Endodermal cell (in vitro differentiated cells): ENCODE measurements at regions not wholly inside any gene's neighbourhood (a gene's known extent, or its start where the extent isn't known, plus 50 kb on each side); places are given as distances from the start of the nearest gene placed in this dataset.

Experiments used
- DNase-seq: peaks from one replicate; pipeline ENCODE4 v3.0.0-alpha.2; 2017
- H3K27ac ChIP-seq: 2 replicates; pipeline ENCODE4 v1.5.1; 2013; ENCODE audit warnings: mild to moderate bottlenecking, low read depth, low read length, moderate library complexity
- H3K27me3 ChIP-seq: 2 replicates; pipeline ENCODE4 v1.6.1; 2013; ENCODE audit warnings: mild to moderate bottlenecking, low read length, moderate library complexity; ENCODE audit not compliant: insufficient read depth, control insufficient read depth, poor library complexity, severe bottlenecking
- H3K36me3 ChIP-seq: 2 replicates; pipeline ENCODE4 v1.7.0; 2013; ENCODE audit warnings: mild to moderate bottlenecking, low read length, moderate library complexity; ENCODE audit not compliant: control insufficient read depth, insufficient read depth
- H3K4me1 ChIP-seq: one replicate; pipeline ENCODE4 v1.7.0; 2013; ENCODE audit warnings: low read length; ENCODE audit not compliant: control insufficient read depth, insufficient read depth
- H3K4me3 ChIP-seq: 2 replicates; pipeline ENCODE4 v1.5.1; 2013; ENCODE audit warnings: mild to moderate bottlenecking, low read length, moderate library complexity
- H3K9ac ChIP-seq: 2 replicates; pipeline ENCODE4 v1.6.1; 2013; ENCODE audit warnings: mild to moderate bottlenecking, low read length, moderate library complexity; ENCODE audit not compliant: poor library complexity, severe bottlenecking; ENCODE audit errors: extremely low read depth
- H3K9me3 ChIP-seq: 2 replicates; pipeline ENCODE4 v1.6.1; 2013; ENCODE audit warnings: mild to moderate bottlenecking, low read length, moderate library complexity; ENCODE audit not compliant: control insufficient read depth
- H3K27ac Mint-ChIP-seq: 2 replicates; pipeline ENCODE4 v1.8.0; 2020; ENCODE audit warnings: mixed read lengths
- H3K27me3 Mint-ChIP-seq: 2 replicates; pipeline ENCODE4 v1.8.0; 2021; ENCODE audit warnings: mild to moderate bottlenecking, mixed read lengths; ENCODE audit not compliant: insufficient read depth
- H3K36me3 Mint-ChIP-seq: 2 replicates; pipeline ENCODE4 v1.8.0; 2020; ENCODE audit warnings: low read depth, mixed read lengths
- H3K4me1 Mint-ChIP-seq: 2 replicates; pipeline ENCODE4 v1.8.0; 2020; ENCODE audit warnings: mixed read lengths
- H3K4me3 Mint-ChIP-seq: 2 replicates; pipeline ENCODE4 v1.8.0; 2020; ENCODE audit warnings: mild to moderate bottlenecking, moderate library complexity, mixed read lengths
- H3K9me3 Mint-ChIP-seq: 2 replicates; pipeline ENCODE4 v1.8.0; 2020; ENCODE audit warnings: mild to moderate bottlenecking, mixed read lengths
- CTCF ChIP-seq: fragments of 200-600 bp; sonication (generic); conservative IDR thresholded peaks from 2 replicates; pipeline ENCODE4 v1.5.0; 2021; ENCODE audit warnings: antibody characterized with exemption, mild to moderate bottlenecking
- WGBS, 2 experiments: methylation state at CpG; one replicate each; pipeline versions ENCODE4 v1.1.5 to v1.1.7; 2013; ENCODE audit warnings: missing lambda C conversion rate in 2 of 2, mixed read lengths in 1 of 2; ENCODE audit not compliant: insufficient coverage in 1 of 2, insufficient read length in 1 of 2; 5-methylcytosine and 5-hydroxymethylcytosine counted together

- Mint-ChIP-seq H3K9me3 (peaks cover 24% of the 10 kb centered on the region), H3K27me3 (no peaks in the 10 kb centered on the region), H3K4me1 (no peaks in the 10 kb centered on the region), H3K4me3 (no peak overlapping the region), H3K27ac (no peak overlapping the region), H3K36me3 (peaks cover 2% of the 10 kb centered on the region)
- H3K4me1 ChIP-seq, result no peaks in the 10 kb centered on the region
- no peaks in the 10 kb centered on the region for H3K27me3 ChIP-seq
- H3K9me3 ChIP-seq, result peaks cover 15% of the 10 kb centered on the region
- H3K27ac ChIP-seq, result no peak overlapping the region
- no peak for DNase-seq
- H3K36me3 ChIP-seq, result no peaks in the 10 kb centered on the region
- WGBS, 2 experiments, result 88 to 95% methylated on average over 4 to 8 of the region's 8 CpGs
- H3K4me3 ChIP-seq, result no peak overlapping the region
- TF ChIP-seq CTCF, result no peak
- no peak overlapping the region for H3K9ac ChIP-seq
Measured at GRCh38 chr2:5145053-5145452, 547.1 kb upstream of the SOX11 start.

- Histone ChIP-seq H3K9ac (no peak overlapping the region), H3K36me3 (no peaks in the 10 kb centered on the region), H3K4me3 (no peak overlapping the region), H3K27me3 (no peaks in the 10 kb centered on the region), H3K27ac (no peak overlapping the region), H3K4me1 (no peaks in the 10 kb centered on the region), H3K9me3 (peaks cover 15% of the 10 kb centered on the region)
- Mint-ChIP-seq H3K36me3 (peaks cover 2% of the 10 kb centered on the region), H3K27ac (no peak overlapping the region), H3K27me3 (no peaks in the 10 kb centered on the region), H3K9me3 (peaks cover 24% of the 10 kb centered on the region), H3K4me3 (no peak overlapping the region), H3K4me1 (no peaks in the 10 kb centered on the region)
- TF ChIP-seq CTCF, result no peak
- WGBS, 2 experiments, result 95 to 100% methylated on average over 3 to 4 of the region's 4 CpGs
- no peak for DNase-seq
Measured at GRCh38 chr2:5145801-5146200, 546.4 kb upstream of the SOX11 start.

GRCh38 chr2:5148392-5149085, 543.6 kb upstream of the SOX11 start:
- H3K27me3 ChIP-seq, result no peaks in the 10 kb centered on the region
- H3K9ac ChIP-seq, result no peak overlapping the region
- no peaks in the 10 kb centered on the region for H3K4me1 ChIP-seq
- peaks cover 15% of the 10 kb centered on the region for H3K9me3 ChIP-seq
- TF ChIP-seq CTCF, result no peak
- 88 to 100% methylated on average over 1 to 5 of the region's 5 CpGs for WGBS, 2 experiments
- Mint-ChIP-seq H3K36me3 (peaks cover 2% of the 10 kb centered on the region), H3K4me3 (no peak overlapping the region), H3K27ac (no peak overlapping the region), H3K9me3 (peaks cover 29% of the 10 kb centered on the region), H3K27me3 (no peaks in the 10 kb centered on the region), H3K4me1 (no peaks in the 10 kb centered on the region)
- no peak for DNase-seq
- peak overlapping the region; percentile 12 for H3K4me3 ChIP-seq
- H3K36me3 ChIP-seq, result no peaks in the 10 kb centered on the region
- no peak overlapping the region for H3K27ac ChIP-seq
